ENCODE measurements at regions not wholly inside any gene's neighbourhood (a gene's known extent, or its start where the extent isn't known, plus 50 kb on each side); places are given as distances from the start of the nearest gene placed in this dataset.
"Not testable (repeated sequence)": the region's sequence is repeated elsewhere in the genome, so short reads cannot be mapped to it uniquely, and the experiment has no call there.

- H3K27me3 Mint-ChIP-seq: no peaks in the 10 kb centered on the region
- no peaks in the 10 kb centered on the region for H3K36me3 Mint-ChIP-seq
- H3K4me1 Mint-ChIP-seq: no peaks in the 10 kb centered on the region
- H3K9me3 Mint-ChIP-seq: peaks cover 2% of the 10 kb centered on the region
- no peak overlapping the region for H3K27ac Mint-ChIP-seq
- no peak for DNase-seq
- no peak overlapping the region for H3K4me3 Mint-ChIP-seq
Observed at GRCh38 chr1:188782220-188782841, 1695.3 kb downstream of the BRINP3 start.

GRCh38 chr1:188794969-188795368 lies 1682.7 kb downstream of the BRINP3 start:
- H3K4me1 Mint-ChIP-seq: no peaks in the 10 kb centered on the region
- no peak overlapping the region for H3K27ac Mint-ChIP-seq
- H3K4me3 Mint-ChIP-seq: no peak overlapping the region
- no peaks in the 10 kb centered on the region for H3K36me3 Mint-ChIP-seq
- no peak for DNase-seq
- H3K9me3 Mint-ChIP-seq: peaks cover 6% of the 10 kb centered on the region
- no peaks in the 10 kb centered on the region for H3K27me3 Mint-ChIP-seq

- not testable (repeated sequence) for H3K4me1 Mint-ChIP-seq
Observed at GRCh38 chr1:188812153-188812552, 1665.5 kb downstream of the BRINP3 start.

GRCh38 chr1:188812836-188813573 lies 1664.7 kb downstream of the BRINP3 start:
- not testable (repeated sequence) for H3K4me3 Mint-ChIP-seq, H3K36me3 Mint-ChIP-seq, H3K4me1 Mint-ChIP-seq, H3K27me3 Mint-ChIP-seq, DNase-seq, H3K27ac Mint-ChIP-seq
- H3K9me3 Mint-ChIP-seq: peaks cover 12% of the 10 kb centered on the region

More at GRCh38 chr1:188812153-188812552, 1665.5 kb downstream of the BRINP3 start:
- peaks cover 13% of the 10 kb centered on the region for H3K9me3 Mint-ChIP-seq
- H3K27ac Mint-ChIP-seq, H3K36me3 Mint-ChIP-seq, H3K27me3 Mint-ChIP-seq, H3K4me3 Mint-ChIP-seq, DNase-seq: not testable (repeated sequence)

GRCh38 chr1:188817814-188818213 lies 1659.8 kb downstream of the BRINP3 start:
- H3K4me3 Mint-ChIP-seq: no peak overlapping the region
- H3K36me3 Mint-ChIP-seq: no peaks in the 10 kb centered on the region
- no peak overlapping the region for H3K27ac Mint-ChIP-seq
- H3K4me1 Mint-ChIP-seq: no peaks in the 10 kb centered on the region
- H3K27me3 Mint-ChIP-seq: no peaks in the 10 kb centered on the region
- H3K9me3 Mint-ChIP-seq: peaks cover 1% of the 10 kb centered on the region
- no peak for DNase-seq

- no peak overlapping the region for H3K27ac Mint-ChIP-seq
- H3K4me3 Mint-ChIP-seq: no peak overlapping the region
- H3K36me3 Mint-ChIP-seq: no peaks in the 10 kb centered on the region
- peaks cover 1% of the 10 kb centered on the region for H3K9me3 Mint-ChIP-seq
- no peaks in the 10 kb centered on the region for H3K27me3 Mint-ChIP-seq
- no peaks in the 10 kb centered on the region for H3K4me1 Mint-ChIP-seq
- DNase-seq: no peak
Observed at GRCh38 chr1:188822248-188822647, 1655.4 kb downstream of the BRINP3 start.

- no peaks in the 10 kb centered on the region for H3K4me1 Mint-ChIP-seq
- no peak overlapping the region for H3K27ac Mint-ChIP-seq
- no peak for DNase-seq
- H3K36me3 Mint-ChIP-seq: no peaks in the 10 kb centered on the region
- no peaks in the 10 kb centered on the region for H3K27me3 Mint-ChIP-seq
- no peak overlapping the region for H3K4me3 Mint-ChIP-seq
- peaks cover 4% of the 10 kb centered on the region for H3K9me3 Mint-ChIP-seq
Observed at GRCh38 chr1:188825471-188825870, 1652.2 kb downstream of the BRINP3 start.

- no peaks in the 10 kb centered on the region for H3K27me3 Mint-ChIP-seq
- H3K27ac Mint-ChIP-seq: no peak overlapping the region
- H3K4me3 Mint-ChIP-seq: no peak overlapping the region
- H3K4me1 Mint-ChIP-seq: no peaks in the 10 kb centered on the region
- peaks cover 4% of the 10 kb centered on the region for H3K9me3 Mint-ChIP-seq
- no peaks in the 10 kb centered on the region for H3K36me3 Mint-ChIP-seq
- DNase-seq: no peak
Observed at GRCh38 chr1:188826800-188827199, 1650.9 kb downstream of the BRINP3 start.

- no peaks in the 10 kb centered on the region for H3K4me1 Mint-ChIP-seq
- no peak overlapping the region for H3K27ac Mint-ChIP-seq
- H3K36me3 Mint-ChIP-seq: no peaks in the 10 kb centered on the region
- H3K27me3 Mint-ChIP-seq: no peaks in the 10 kb centered on the region
- H3K9me3 Mint-ChIP-seq: peaks cover 5% of the 10 kb centered on the region
- no peak overlapping the region for H3K4me3 Mint-ChIP-seq
- no peak for DNase-seq
Observed at GRCh38 chr1:188827400-188827799, 1650.3 kb downstream of the BRINP3 start.

- not testable (repeated sequence) for H3K36me3 Mint-ChIP-seq, H3K27ac Mint-ChIP-seq, H3K27me3 Mint-ChIP-seq, H3K9me3 Mint-ChIP-seq, H3K4me3 Mint-ChIP-seq, DNase-seq, H3K4me1 Mint-ChIP-seq
Observed at GRCh38 chr1:188841111-188841696, 1636.5 kb downstream of the BRINP3 start.

- Mint-ChIP-seq H3K4me1 (no peaks in the 10 kb centered on the region), H3K36me3 (no peaks in the 10 kb centered on the region), H3K27me3 (no peaks in the 10 kb centered on the region), H3K9me3 (no peaks in the 10 kb centered on the region), H3K4me3 (no peak overlapping the region), H3K27ac (no peak overlapping the region)
- DNase-seq: no peak
Observed at GRCh38 chr1:188846468-188846867, 1631.2 kb downstream of the BRINP3 start.

GRCh38 chr1:188857526-188858087 lies 1620.1 kb downstream of the BRINP3 start:
- Mint-ChIP-seq H3K4me3 (no peak overlapping the region), H3K27ac (no peak overlapping the region), H3K9me3 (peaks cover 8% of the 10 kb centered on the region), H3K27me3 (no peaks in the 10 kb centered on the region), H3K36me3 (no peaks in the 10 kb centered on the region), H3K4me1 (no peaks in the 10 kb centered on the region)
- no peak for DNase-seq

- H3K4me1 Mint-ChIP-seq: no peaks in the 10 kb centered on the region
Observed at GRCh38 chr1:188867614-188868013, 1610.0 kb downstream of the BRINP3 start.

GRCh38 chr1:188871164-188871563 lies 1606.5 kb downstream of the BRINP3 start:
- Mint-ChIP-seq H3K27ac (no peak overlapping the region), H3K4me3 (no peak overlapping the region), H3K27me3 (no peaks in the 10 kb centered on the region), H3K9me3 (peaks cover 2% of the 10 kb centered on the region), H3K4me1 (no peaks in the 10 kb centered on the region), H3K36me3 (no peaks in the 10 kb centered on the region)
- DNase-seq: no peak

More at GRCh38 chr1:188867614-188868013, 1610.0 kb downstream of the BRINP3 start:
- Mint-ChIP-seq H3K9me3 (peaks cover 6% of the 10 kb centered on the region), H3K4me3 (no peak overlapping the region), H3K27ac (no peak overlapping the region), H3K36me3 (no peaks in the 10 kb centered on the region), H3K27me3 (no peaks in the 10 kb centered on the region)
- DNase-seq: no peak

GRCh38 chr1:188872376-188872775 lies 1605.3 kb downstream of the BRINP3 start:
- H3K27me3 Mint-ChIP-seq: no peaks in the 10 kb centered on the region
- H3K27ac Mint-ChIP-seq: no peak overlapping the region
- H3K4me3 Mint-ChIP-seq: no peak overlapping the region
- no peaks in the 10 kb centered on the region for H3K36me3 Mint-ChIP-seq
- H3K9me3 Mint-ChIP-seq: peaks cover 2% of the 10 kb centered on the region
- H3K4me1 Mint-ChIP-seq: no peaks in the 10 kb centered on the region
- no peak for DNase-seq

Measured in activated naive CD8-positive, alpha-beta T cell treated with anti-CD3 and anti-CD28 coated beads for 36 hours (primary cell).